GM23338 (cell line): ENCODE measurements at regions not wholly inside any gene's neighbourhood (a gene's known extent, or its start where the extent isn't known, plus 50 kb on each side); places are given as distances from the start of the nearest gene placed in this dataset.

Source experiments
- ATAC-seq: fragments of 200-7000 bp; cut with Tn5 transposase; 3 replicates; pipeline ENCODE4 v1.9.1; 2020
- DNase-seq: peaks from one replicate; pipeline ENCODE4 v3.0.0-alpha.2; 2015; ENCODE audit warnings: low spot score
- H2AFZ ChIP-seq: fragments of 200-600 bp; sonication (generic); 2 replicates; pipeline ENCODE4 v1.8.0; 2016; ENCODE audit warnings: antibody characterized with exemption, mild to moderate bottlenecking, moderate library complexity
- H3F3A ChIP-seq: fragments of 200-600 bp; sonication (generic); replicated peaks from 2 replicates; pipeline ENCODE4 v1.8.0; 2017; ENCODE audit warnings: antibody characterized with exemption, mixed run types, low read depth
- H3K27ac ChIP-seq: fragments of 200-600 bp; sonication (generic); 2 replicates; pipeline ENCODE4 v1.6.1; 2016; ENCODE audit warnings: low read depth
- H3K27me3 ChIP-seq: fragments of 200-600 bp; sonication (generic); 2 replicates; pipeline ENCODE4 v1.8.0; 2016; ENCODE audit warnings: mild to moderate bottlenecking, mixed run types, moderate library complexity; ENCODE audit not compliant: insufficient read depth
- H3K36me3 ChIP-seq: fragments of 200-600 bp; sonication (generic); 2 replicates; pipeline ENCODE4 v1.8.0; 2016; ENCODE audit warnings: mild to moderate bottlenecking; ENCODE audit not compliant: insufficient read depth
- H3K4me1 ChIP-seq: fragments of 200-600 bp; sonication (generic); 2 replicates; pipeline ENCODE4 v1.8.0; 2016; ENCODE audit warnings: mild to moderate bottlenecking, moderate library complexity; ENCODE audit not compliant: insufficient read depth
- H3K4me2 ChIP-seq: fragments of 200-600 bp; sonication (generic); 2 replicates; pipeline ENCODE4 v1.7.1; 2017; ENCODE audit warnings: mixed run types
- H3K4me3 ChIP-seq: fragments of 200-600 bp; sonication (generic); 2 replicates; pipeline ENCODE4 v1.6.1; 2016; ENCODE audit warnings: mixed run types
- H3K79me2 ChIP-seq: fragments of 200-600 bp; sonication (generic); replicated peaks from 2 replicates; pipeline ENCODE4 v1.8.0; 2017; ENCODE audit warnings: mild to moderate bottlenecking; ENCODE audit not compliant: insufficient read depth
- H3K9me2 ChIP-seq: fragments of 200-600 bp; sonication (generic); 2 replicates; pipeline ENCODE4 v1.8.0; 2017; ENCODE audit not compliant: insufficient read depth
- H4K20me1 ChIP-seq: fragments of 200-600 bp; sonication (generic); replicated peaks from 2 replicates; pipeline ENCODE4 v1.8.0; 2017; ENCODE audit warnings: mild to moderate bottlenecking; ENCODE audit not compliant: insufficient read depth
- H3K27ac Mint-ChIP-seq: 2 replicates; pipeline ENCODE4 v1.8.0; 2020; ENCODE audit warnings: inconsistent platforms, mild to moderate bottlenecking, moderate library complexity, mixed read lengths
- H3K27me3 Mint-ChIP-seq: 3 replicates; pipeline ENCODE4 v1.8.0; 2022; ENCODE audit warnings: low read depth, mild to moderate bottlenecking, moderate library complexity, mixed read lengths, inconsistent platforms; ENCODE audit not compliant: insufficient read depth, poor library complexity
- H3K36me3 Mint-ChIP-seq: 3 replicates; pipeline ENCODE4 v1.8.0; 2021; ENCODE audit warnings: low read depth, mild to moderate bottlenecking, inconsistent platforms, moderate library complexity, mixed read lengths
- H3K4me1 Mint-ChIP-seq: 3 replicates; pipeline ENCODE4 v1.8.0; 2020; ENCODE audit warnings: mild to moderate bottlenecking, inconsistent platforms, mixed read lengths
- H3K4me3 Mint-ChIP-seq: 3 replicates; pipeline ENCODE4 v1.8.0; 2021; ENCODE audit warnings: moderate library complexity, mild to moderate bottlenecking, inconsistent platforms, mixed read lengths
- H3K9me3 Mint-ChIP-seq: 3 replicates; pipeline ENCODE4 v1.8.0; 2020; ENCODE audit warnings: moderate library complexity, mild to moderate bottlenecking, inconsistent platforms, mixed read lengths
- CREB1 ChIP-seq: fragments of 250-450 bp; sonication (Bioruptor Pico); IDR thresholded peaks from 2 replicates; pipeline ENCODE4 v1.5.0; 2020; ENCODE audit warnings: low read depth, mild to moderate bottlenecking, moderate library complexity
- CTCF ChIP-seq, 2 experiments: fragments of 200-600 bp in 1 of 2; sonication (generic) in 1 of 2; conservative IDR thresholded peaks; 2 replicates each; pipeline versions ENCODE4 v1.5.1 to v1.6.1; 2016 to 2017; ENCODE audit warnings: antibody characterized with exemption in 2 of 2, low read depth in 2 of 2, mild to moderate bottlenecking in 2 of 2, moderate library complexity in 1 of 2
- ETS1 ChIP-seq: IDR thresholded peaks from 2 replicates; pipeline ENCODE4 v1.6.1; 2016; ENCODE audit warnings: antibody characterized with exemption
- EZH2 ChIP-seq: fragments of 200-600 bp; sonication (generic); IDR thresholded peaks from one replicate; pipeline ENCODE4 v1.8.0; 2017; ENCODE audit warnings: antibody characterized with exemption, mild to moderate bottlenecking, low read depth; ENCODE audit not compliant: unreplicated experiment
- EZH2phosphoT487 ChIP-seq: fragments of 200-600 bp; sonication (generic); IDR thresholded peaks from one replicate; pipeline ENCODE4 v1.8.1; 2018; ENCODE audit warnings: antibody characterized with exemption; ENCODE audit not compliant: unreplicated experiment
- JUNB ChIP-seq: IDR thresholded peaks from one replicate; pipeline ENCODE4 v1.6.1; 2016; ENCODE audit warnings: antibody characterized with exemption; ENCODE audit not compliant: unreplicated experiment
- NANOG ChIP-seq: IDR thresholded peaks from 2 replicates; pipeline ENCODE4 v1.6.1; 2016; ENCODE audit warnings: antibody characterized with exemption, borderline replicate concordance
- POLR2AphosphoS5 ChIP-seq: IDR thresholded peaks from 2 replicates; pipeline ENCODE4 v1.6.1; 2016; ENCODE audit warnings: antibody characterized with exemption, low read depth
- STAT1 ChIP-seq: IDR thresholded peaks from one replicate; pipeline ENCODE4 v1.6.1; 2016; ENCODE audit warnings: antibody characterized with exemption; ENCODE audit not compliant: unreplicated experiment
- ZNF114 ChIP-seq: fragments of 250-450 bp; sonication (Bioruptor Pico); IDR thresholded peaks from 2 replicates; pipeline ENCODE4 v1.5.0; 2020; ENCODE audit warnings: mild to moderate bottlenecking, moderate library complexity
- ZNF331 ChIP-seq: fragments of 250-450 bp; sonication (Bioruptor Pico); IDR thresholded peaks from 2 replicates; pipeline ENCODE4 v1.5.0; 2020; ENCODE audit warnings: low read depth, mild to moderate bottlenecking, moderate library complexity
- ZNF462 ChIP-seq: fragments of 250-450 bp; sonication (Bioruptor Pico); IDR thresholded peaks from 2 replicates; pipeline ENCODE4 v1.5.0; 2020; ENCODE audit warnings: mild to moderate bottlenecking, moderate library complexity

- H2AFZ ChIP-seq: no peak overlapping the region
- peaks cover 5% of the 10 kb centered on the region; the same call in 2 of the 3 replicates for H3K9me3 Mint-ChIP-seq
- H3K4me3 Mint-ChIP-seq: no peak overlapping the region
- TF ChIP-seq POLR2AphosphoS5: no peak
- no peak for TF ChIP-seq ZNF114 (CRISPR knock-in tag)
- no peak for TF ChIP-seq ZNF331 (CRISPR knock-in tag)
- TF ChIP-seq EZH2phosphoT487: no peak
- TF ChIP-seq NANOG: no peak
- TF ChIP-seq JUNB: no peak
- H3K4me3 ChIP-seq: no peak overlapping the region
- H3K4me1 ChIP-seq: no peaks in the 10 kb centered on the region
- no peaks in the 10 kb centered on the region for H3K27me3 ChIP-seq
- DNase-seq (no peak), ATAC-seq (no peak)
- no peak overlapping the region for H3K27ac Mint-ChIP-seq
- H4K20me1 ChIP-seq: no peaks in the 10 kb centered on the region
- H3F3A ChIP-seq: no peaks in the 10 kb centered on the region
- H3K36me3 ChIP-seq: no peaks in the 10 kb centered on the region
- H3K4me2 ChIP-seq: no peak overlapping the region
- H3K79me2 ChIP-seq: no peaks in the 10 kb centered on the region
- no peak overlapping the region for H3K27ac ChIP-seq
- 0 out of 3 replicates have a peak, but pooled peaks cover 4% of the 10 kb centered on the region for H3K36me3 Mint-ChIP-seq
- H3K9me2 ChIP-seq: no peaks in the 10 kb centered on the region
- peaks cover under 1% of the 10 kb centered on the region; the same call in 1 of the 3 replicates for H3K4me1 Mint-ChIP-seq
- no peaks in the 10 kb centered on the region for H3K27me3 Mint-ChIP-seq
Observed at GRCh38 chr5:104355350-104355749, 792.8 kb upstream of the NUDT12 start.

GRCh38 chr5:104353371-104353770 is 790.8 kb upstream of the NUDT12 start:
- Mint-ChIP-seq H3K9me3 (no peaks in the 10 kb centered on the region), H3K36me3 (no peaks in the 10 kb centered on the region), H3K27me3 (no peaks in the 10 kb centered on the region), H3K27ac (no peak overlapping the region), H3K4me1 (peaks cover 13% of the 10 kb centered on the region), H3K4me3 (no peak overlapping the region)
- Histone ChIP-seq H3K4me1 (peaks cover 11% of the 10 kb centered on the region), H3K27me3 (no peaks in the 10 kb centered on the region), H3F3A (no peaks in the 10 kb centered on the region), H4K20me1 (no peaks in the 10 kb centered on the region), H3K79me2 (no peaks in the 10 kb centered on the region), H3K36me3 (no peaks in the 10 kb centered on the region), H3K4me2 (no peak overlapping the region), H2AFZ (no peak overlapping the region), H3K27ac (no peak overlapping the region), H3K4me3 (no peak overlapping the region), H3K9me2 (no peaks in the 10 kb centered on the region)
- DNase-seq: no peak
- ATAC-seq: no peak
- no peak for TF ChIP-seq EZH2phosphoT487
- TF ChIP-seq POLR2AphosphoS5: no peak
- TF ChIP-seq NANOG: no peak
- TF ChIP-seq ZNF462 (CRISPR knock-in tag): no peak
- no peak for TF ChIP-seq STAT1
- no peak for TF ChIP-seq CREB1
- no peak for TF ChIP-seq ZNF114 (CRISPR knock-in tag)
- no peak for TF ChIP-seq CTCF (conservative IDR thresholded peaks at IDR 0.05; ENCODE audit: low read depth in 2 of 2)
- no peak for TF ChIP-seq EZH2
- no peak for TF ChIP-seq ZNF331 (CRISPR knock-in tag)
- no peak for TF ChIP-seq ETS1
- TF ChIP-seq JUNB: no peak
